OCI-LY7 (cell line): ENCODE measurements at regions not wholly inside any gene's neighbourhood (a gene's known extent, or its start where the extent isn't known, plus 50 kb on each side); places are given as distances from the start of the nearest gene placed in this dataset.

ENCODE experiments used
- BruUV-seq: library from RNA; stranded (reverse); fragments of 400-500 nt; replicated peaks from 2 replicates; lab custom pipeline; 2021; lab: Mats Ljungman, UMichigan
- CTCF ChIA-PET: fragments of 300-600 bp; sonication (Branson Sonifier 250); formaldehyde crosslinking; loops from one replicate; lab custom pipeline; 2022; ENCODE audit warnings: antibody characterized with exemption; ENCODE audit not compliant: unreplicated experiment; lab: Charles Lee
- POLR2A ChIA-PET: fragments of 300-600 bp; sonication (Branson Sonifier 250); formaldehyde crosslinking; loops from one replicate; lab custom pipeline; 2022; ENCODE audit warnings: antibody characterized with exemption; lab: Charles Lee
- DNase-seq: peaks from one replicate; pipeline ENCODE4 v3.0.0-alpha.2; 2015; ENCODE audit warnings: low spot score
- H2AFZ ChIP-seq: fragments of 200-600 bp; sonication (generic), shearing (Covaris generic); 2 replicates; pipeline ENCODE4 v1.6.1; 2014; ENCODE audit warnings: mild to moderate bottlenecking, antibody characterized with exemption, low read length, moderate library complexity
- H3K27ac ChIP-seq: fragments of 200-600 bp; sonication (generic); 2 replicates; pipeline ENCODE4 v1.5.1; 2014; ENCODE audit warnings: mixed run types, low read depth, mild to moderate bottlenecking, moderate library complexity, low read length, inconsistent platforms; ENCODE audit not compliant: poor library complexity, severe bottlenecking
- H3K36me3 ChIP-seq: fragments of 200-600 bp; sonication (generic); 2 replicates; pipeline ENCODE4 v1.6.1; 2014; ENCODE audit warnings: mild to moderate bottlenecking, antibody characterized with exemption, low read length, moderate library complexity, mixed read lengths; ENCODE audit not compliant: insufficient read depth
- H3K4me1 ChIP-seq: fragments of 200-600 bp; sonication (generic); 2 replicates; pipeline ENCODE4 v1.5.1; 2014; ENCODE audit warnings: mild to moderate bottlenecking, low read length; ENCODE audit not compliant: insufficient read depth, poor library complexity, severe bottlenecking
- H3K4me2 ChIP-seq: fragments of 200-600 bp; sonication (generic); 2 replicates; pipeline ENCODE4 v1.6.1; 2014; ENCODE audit warnings: mild to moderate bottlenecking, low read length
- H3K4me3 ChIP-seq: fragments of 200-600 bp; sonication (generic); 2 replicates; pipeline ENCODE4 v1.5.1; 2014; ENCODE audit warnings: mild to moderate bottlenecking, low read depth, low read length; ENCODE audit not compliant: poor library complexity, severe bottlenecking
- H3K79me2 ChIP-seq: fragments of 200-600 bp; sonication (generic); 2 replicates; pipeline ENCODE4 v1.6.1; 2016; ENCODE audit warnings: low read depth, mild to moderate bottlenecking, low read length, moderate library complexity, mixed read lengths; ENCODE audit not compliant: insufficient read depth
- H3K9me2 ChIP-seq: fragments of 200-600 bp; sonication (generic); 2 replicates; pipeline ENCODE4 v1.6.1; 2016; ENCODE audit warnings: mild to moderate bottlenecking, low read length, mixed read lengths; ENCODE audit not compliant: insufficient read depth
- H3K9me3 ChIP-seq: fragments of 200-600 bp; sonication (generic); 2 replicates; pipeline ENCODE4 v1.6.1; 2014; ENCODE audit warnings: mild to moderate bottlenecking, mixed run types, low read length, mixed read lengths
- H4K20me1 ChIP-seq: fragments of 200-600 bp; sonication (generic); 2 replicates; pipeline ENCODE4 v1.6.1; 2014; ENCODE audit warnings: mild to moderate bottlenecking, antibody characterized with exemption, low read length, moderate library complexity, mixed read lengths; ENCODE audit not compliant: insufficient read depth
- EZH2phosphoT487 ChIP-seq: fragments of 200-600 bp; sonication (generic); IDR thresholded peaks from 2 replicates; pipeline ENCODE4 v1.6.1; 2018; ENCODE audit warnings: low read depth, borderline replicate concordance, mild to moderate bottlenecking, mixed run types, antibody characterized with exemption, low read length, moderate library complexity, mixed read lengths
- intact Hi-C: fragments of 100-400 bp; cut with micrococcal nuclease; formaldehyde crosslinking; loops from one replicate; pipeline ENCODE4 v1.10.0; 2022; ENCODE audit not compliant: unreplicated experiment
- TF ChIP-seq, protein P1 (sequence below): fragments of 200-600 bp; sonication (generic); conservative IDR thresholded peaks from 2 replicates; pipeline ENCODE4 v1.5.1; 2014; ENCODE audit warnings: mild to moderate bottlenecking, antibody characterized with exemption, low read length, moderate library complexity, mixed read lengths

DNA sequence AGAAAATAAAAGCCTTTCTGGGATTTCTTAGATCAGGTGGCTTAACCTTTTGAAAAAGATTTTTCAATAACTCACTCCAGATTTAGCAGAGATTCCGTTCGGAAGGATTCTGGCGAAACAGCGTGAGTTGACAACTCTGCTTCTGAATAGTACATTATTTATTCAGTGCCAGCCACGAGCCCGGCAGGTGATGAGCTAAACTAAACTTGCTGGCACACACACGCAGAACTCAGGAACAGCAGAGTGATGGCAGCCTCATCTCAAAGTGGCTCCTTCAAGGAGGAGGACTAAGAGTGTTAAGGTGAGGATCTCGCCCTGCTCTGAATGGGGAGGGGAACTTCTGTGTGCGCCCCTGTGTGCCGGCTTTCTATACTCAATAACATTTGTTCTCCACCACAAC is 114.3 kb downstream of the FAM43A start:
- no peak overlapping the region for H3K4me2 ChIP-seq
- H3K36me3 ChIP-seq, result no peaks in the 10 kb centered on the region
- no peaks in the 10 kb centered on the region for H4K20me1 ChIP-seq
- H3K27ac ChIP-seq, result no peak overlapping the region
- no peaks in the 10 kb centered on the region for H3K4me1 ChIP-seq
- POLR2A ChIA-PET, result no interaction called here
- no peaks in the 10 kb centered on the region for H3K9me2 ChIP-seq
- TF ChIP-seq, protein P1, sequence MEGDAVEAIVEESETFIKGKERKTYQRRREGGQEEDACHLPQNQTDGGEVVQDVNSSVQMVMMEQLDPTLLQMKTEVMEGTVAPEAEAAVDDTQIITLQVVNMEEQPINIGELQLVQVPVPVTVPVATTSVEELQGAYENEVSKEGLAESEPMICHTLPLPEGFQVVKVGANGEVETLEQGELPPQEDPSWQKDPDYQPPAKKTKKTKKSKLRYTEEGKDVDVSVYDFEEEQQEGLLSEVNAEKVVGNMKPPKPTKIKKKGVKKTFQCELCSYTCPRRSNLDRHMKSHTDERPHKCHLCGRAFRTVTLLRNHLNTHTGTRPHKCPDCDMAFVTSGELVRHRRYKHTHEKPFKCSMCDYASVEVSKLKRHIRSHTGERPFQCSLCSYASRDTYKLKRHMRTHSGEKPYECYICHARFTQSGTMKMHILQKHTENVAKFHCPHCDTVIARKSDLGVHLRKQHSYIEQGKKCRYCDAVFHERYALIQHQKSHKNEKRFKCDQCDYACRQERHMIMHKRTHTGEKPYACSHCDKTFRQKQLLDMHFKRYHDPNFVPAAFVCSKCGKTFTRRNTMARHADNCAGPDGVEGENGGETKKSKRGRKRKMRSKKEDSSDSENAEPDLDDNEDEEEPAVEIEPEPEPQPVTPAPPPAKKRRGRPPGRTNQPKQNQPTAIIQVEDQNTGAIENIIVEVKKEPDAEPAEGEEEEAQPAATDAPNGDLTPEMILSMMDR, result no peak
- no peak for TF ChIP-seq EZH2phosphoT487
- BruUV-seq, result no TSS peak
- H3K4me3 ChIP-seq, result no peak overlapping the region
- H3K9me3 ChIP-seq, result peaks cover 3% of the 10 kb centered on the region; the same call in 1 of the 2 replicates
- CTCF ChIA-PET, result no interaction called here
- no peaks in the 10 kb centered on the region for H3K79me2 ChIP-seq
- no peak for DNase-seq
- intact Hi-C loops, result no loop called here
- H2AFZ ChIP-seq, result no peak overlapping the region

DNA sequence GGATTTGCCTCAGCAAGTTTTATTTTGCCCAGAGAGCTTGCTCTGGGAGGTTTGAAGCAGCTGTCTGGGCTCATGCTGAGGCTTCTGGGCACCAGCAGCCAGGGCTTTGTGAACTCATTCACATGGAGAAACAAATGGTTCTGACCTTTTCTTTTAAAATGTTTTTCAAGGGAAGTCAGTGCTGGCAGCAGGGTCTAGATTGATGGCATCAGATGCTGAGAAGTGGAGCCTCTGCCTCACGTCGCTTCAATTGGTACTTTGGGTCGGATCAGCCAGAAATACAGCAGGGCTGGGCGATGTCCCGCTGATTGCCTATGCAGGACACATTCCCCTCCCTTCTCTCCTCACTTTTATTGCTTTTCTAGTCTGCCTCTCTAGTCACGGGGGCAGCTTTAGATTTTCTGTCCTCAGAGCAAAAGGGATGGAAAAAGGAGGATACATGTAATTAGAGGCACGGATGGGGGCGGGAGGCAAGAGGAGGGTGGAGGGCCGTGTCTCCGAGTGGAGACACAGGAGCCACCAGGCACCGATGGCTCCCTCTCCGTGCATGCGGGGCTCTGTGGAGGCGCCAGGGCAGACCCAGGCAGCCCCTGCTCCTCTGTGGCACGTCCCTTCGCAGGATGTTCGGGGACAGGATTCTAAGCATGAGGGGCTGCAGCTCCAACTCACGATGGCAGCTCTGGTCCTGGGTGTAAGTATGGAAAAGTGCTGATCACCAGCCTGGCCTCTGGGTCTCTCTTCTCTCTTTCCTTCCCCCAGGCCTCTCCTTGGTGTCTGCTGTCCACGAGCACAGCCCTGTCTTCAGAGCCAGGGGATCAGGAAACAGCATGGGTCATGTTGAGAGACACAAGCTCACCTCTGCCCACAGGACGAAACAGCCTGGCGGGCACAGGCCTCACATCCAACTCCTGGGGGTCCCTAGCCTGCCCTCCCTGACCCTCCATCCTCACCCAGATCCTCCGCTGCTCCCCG is 116.1 kb downstream of the FAM43A start:
- Histone ChIP-seq H3K9me2 (no peaks in the 10 kb centered on the region), H2AFZ (no peak overlapping the region), H3K9me3 (no peaks in the 10 kb centered on the region), H3K79me2 (no peaks in the 10 kb centered on the region), H3K27ac (no peak overlapping the region), H3K4me1 (no peaks in the 10 kb centered on the region), H3K36me3 (no peaks in the 10 kb centered on the region), H3K4me3 (no peak overlapping the region), H3K4me2 (no peak overlapping the region), H4K20me1 (no peaks in the 10 kb centered on the region)
- TF ChIP-seq, protein P1, result no peak
- no peak for TF ChIP-seq EZH2phosphoT487
- CTCF ChIA-PET, result interaction anchor here (0.6 kb wide), 1 partner anchor 18 kb away, joined by 3 read pairs; no protein-coding TSS in a partner anchor
- POLR2A ChIA-PET, result no interaction called here
- no TSS peak for BruUV-seq
- intact Hi-C loops, result no loop called here
- DNase-seq, result no peak

GRCh38 chr3:194804796-194805195 is 119.1 kb downstream of the FAM43A start:
- Histone ChIP-seq H3K27ac (no peak overlapping the region), H2AFZ (no peak overlapping the region), H3K4me2 (no peak overlapping the region), H3K9me2 (no peaks in the 10 kb centered on the region), H3K9me3 (no peaks in the 10 kb centered on the region), H3K4me3 (no peak overlapping the region), H3K36me3 (no peaks in the 10 kb centered on the region), H3K4me1 (no peaks in the 10 kb centered on the region), H3K79me2 (no peaks in the 10 kb centered on the region), H4K20me1 (no peaks in the 10 kb centered on the region)
- CTCF ChIA-PET, result no interaction called here
- intact Hi-C loops, result no loop called here
- no TSS peak for BruUV-seq
- POLR2A ChIA-PET, result interaction anchor here (0.5 to 0.6 kb wide), 2 partner anchors 10 to 15 kb away, joined by 3 to 4 read pairs; no protein-coding TSS in a partner anchor
- TF ChIP-seq, protein P1, result no peak
- TF ChIP-seq EZH2phosphoT487, result no peak
- DNase-seq, result no peak
